IPS DF 4.7 (cell line): ENCODE measurements at regions not wholly inside any gene's neighbourhood (a gene's known extent, or its start where the extent isn't known, plus 50 kb on each side); places are given as distances from the start of the nearest gene placed in this dataset.

ENCODE experiments used
- DNase-seq: peaks from one replicate; pipeline ENCODE4 v3.0.0-alpha.2; 2013; ENCODE audit warnings: low spot score; ENCODE audit errors: extremely low read depth

GRCh38 chr7:10838228-10838627 is 135.4 kb upstream of the PHF14 start:
- no peak for DNase-seq

GRCh38 chr7:10845225-10845624 is 128.4 kb upstream of the PHF14 start:
- DNase-seq: no peak

DNA sequence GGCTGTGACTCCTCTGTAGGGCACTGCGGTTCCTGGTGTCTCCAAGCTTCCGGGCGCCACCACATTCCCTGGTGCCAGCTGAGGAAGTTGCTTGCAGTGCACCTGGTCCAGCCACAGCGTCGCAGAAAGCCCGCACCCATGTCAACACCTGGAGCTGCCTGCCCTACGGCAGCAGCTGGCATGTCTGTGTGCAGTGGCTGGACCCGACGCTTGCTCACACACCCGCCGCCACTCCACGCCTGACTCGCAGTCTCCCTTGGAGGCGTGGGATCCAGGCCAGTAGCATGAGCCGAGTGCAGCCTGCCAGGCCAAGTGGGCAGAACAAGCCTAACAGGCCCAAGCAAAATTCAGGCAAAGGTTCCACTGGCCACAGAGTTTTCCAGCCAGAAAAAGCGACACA is 118.1 kb upstream of the PHF14 start:
- no peak for DNase-seq

- DNase-seq: no peak
Measured at GRCh38 chr7:10860516-10860915, 113.2 kb upstream of the PHF14 start.

- no peak for DNase-seq
Measured at GRCh38 chr7:10863476-10863875, 110.2 kb upstream of the PHF14 start.

DNA sequence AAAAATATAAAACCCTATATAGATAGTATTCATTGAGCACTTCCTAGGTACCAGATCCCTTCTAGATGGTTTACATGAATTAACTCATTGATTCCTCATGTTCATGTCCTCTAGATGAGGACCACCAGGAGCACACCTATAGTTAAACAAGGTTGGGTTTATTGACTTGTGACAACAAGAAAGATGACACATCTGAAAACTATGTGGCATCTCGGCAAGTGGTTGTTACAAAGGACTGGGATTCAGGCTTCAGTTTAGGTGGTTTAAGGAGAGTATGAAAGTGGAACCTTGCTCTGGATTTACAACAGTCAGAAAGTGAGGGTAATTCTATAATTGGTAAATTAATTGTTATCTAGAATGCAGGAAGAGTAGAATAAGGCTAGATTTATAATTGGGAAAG is 99.0 kb upstream of the PHF14 start:
- DNase-seq: no peak

GRCh38 chr7:10875080-10875479 is 98.6 kb upstream of the PHF14 start:
- no peak for DNase-seq

DNA sequence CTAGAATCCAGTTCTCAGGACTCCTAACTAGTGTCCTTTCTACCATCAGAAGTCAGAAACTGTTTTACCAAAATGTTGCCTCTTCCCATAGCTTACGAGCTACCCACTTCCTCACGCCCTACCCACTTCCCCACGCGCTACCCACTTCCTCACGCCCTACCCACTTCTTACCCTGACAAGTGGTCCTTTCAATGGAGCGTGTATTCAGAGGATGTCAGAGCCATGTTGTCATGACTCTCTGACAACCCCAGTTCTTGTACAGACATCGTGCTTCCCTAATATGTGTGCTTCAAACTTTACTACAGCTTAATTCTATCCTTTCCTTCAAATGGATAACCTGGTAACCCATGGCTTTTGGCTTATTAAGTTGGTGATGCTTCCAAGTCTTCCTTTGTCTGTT is 84.8 kb upstream of the PHF14 start:
- no peak for DNase-seq

GRCh38 chr7:10889266-10889898 is 84.3 kb upstream of the PHF14 start:
- DNase-seq: no peak

GRCh38 chr7:10908600-10908999 is 65.1 kb upstream of the PHF14 start:
- peak; percentile 95 for DNase-seq

DNA sequence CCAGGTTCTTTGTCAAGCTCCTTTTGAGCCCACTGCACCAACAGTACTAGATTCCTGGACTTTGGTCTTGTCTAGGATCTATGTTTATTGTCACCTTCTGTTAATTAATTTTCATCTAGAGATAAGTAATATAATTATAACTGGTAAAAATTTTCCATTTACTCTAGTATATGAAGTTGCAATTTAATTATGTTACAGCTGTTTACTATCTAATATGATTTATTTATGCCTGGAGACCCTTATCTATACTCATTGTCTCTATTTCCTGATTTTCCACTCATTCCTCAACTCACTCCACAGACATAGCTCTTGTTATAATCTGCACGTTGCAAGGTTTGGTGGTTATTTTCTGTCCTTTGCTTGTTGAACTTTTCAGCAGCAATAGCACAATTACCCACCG is 63.2 kb upstream of the PHF14 start:
- DNase-seq: no peak

DNA sequence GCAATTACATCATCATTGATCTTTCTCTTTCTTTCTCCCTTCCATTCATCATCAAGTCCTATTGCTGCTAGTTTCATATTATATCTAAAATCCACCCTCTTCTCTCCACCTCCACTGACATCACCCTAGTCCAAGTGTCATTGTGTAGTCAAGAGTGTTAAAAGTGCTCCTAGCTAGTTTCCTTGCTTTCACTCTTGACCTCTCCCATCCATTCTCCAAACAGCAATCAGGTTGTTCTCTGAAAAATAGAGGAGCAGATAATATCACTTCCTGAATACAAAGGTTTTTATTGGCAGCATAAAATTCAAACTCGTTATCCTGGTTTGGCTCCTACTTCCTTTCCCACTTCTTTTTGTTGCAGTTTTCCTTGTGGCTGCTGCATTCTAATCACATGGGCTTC is 61.6 kb upstream of the PHF14 start:
- DNase-seq: no peak

GRCh38 chr7:10913457-10913856 is 60.2 kb upstream of the PHF14 start:
- no peak for DNase-seq

DNA sequence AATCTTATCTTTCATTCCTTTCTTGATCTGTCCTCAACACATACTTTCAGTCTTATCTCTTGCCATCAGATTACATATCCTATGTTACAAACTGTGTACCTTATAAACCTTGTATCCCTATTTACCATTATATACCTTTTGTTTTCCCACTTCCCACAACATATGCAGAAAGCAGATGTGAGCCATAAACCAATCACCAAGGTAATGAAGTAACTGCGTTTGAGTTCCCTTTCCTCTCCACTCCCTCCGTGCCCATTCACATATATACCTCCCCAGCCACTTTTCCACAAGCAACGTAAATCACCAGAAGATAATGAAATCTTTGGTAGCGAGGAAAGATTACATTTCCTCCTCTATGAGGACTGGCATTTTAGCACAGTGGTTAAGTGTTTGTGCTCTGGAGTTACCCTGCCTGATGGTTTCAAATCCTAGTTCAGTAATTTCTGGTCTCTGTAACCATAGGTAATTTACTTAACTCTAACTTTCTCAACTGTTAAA is 55.5 kb upstream of the PHF14 start:
- no peak for DNase-seq

DNA sequence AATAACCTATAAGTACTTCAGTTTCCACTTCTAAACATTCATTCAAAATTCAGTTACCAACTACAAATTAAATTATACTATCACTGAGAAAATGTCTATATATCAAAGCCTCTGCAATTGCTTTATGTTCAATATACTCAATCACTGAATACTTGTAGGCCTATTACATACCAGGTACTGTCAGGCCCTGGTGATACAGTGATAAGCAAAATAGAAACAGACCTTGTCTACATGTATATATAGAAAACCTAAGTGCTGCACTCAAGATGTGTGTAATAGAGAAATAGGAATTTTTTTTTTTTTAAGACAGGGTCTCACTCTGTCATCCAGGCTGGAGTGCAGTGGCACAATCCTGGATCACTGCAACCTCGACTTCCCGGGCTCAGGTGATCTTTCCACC is 53.7 kb upstream of the PHF14 start:
- no peak for DNase-seq
